H4 (cell line): ENCODE measurements at regions not wholly inside any gene's neighbourhood (a gene's known extent, or its start where the extent isn't known, plus 50 kb on each side); places are given as distances from the start of the nearest gene placed in this dataset.
"Not testable (repeated sequence)": the region's sequence is repeated elsewhere in the genome, so short reads cannot be mapped to it uniquely, and the experiment has no call there.

Source experiments
- DNase-seq: peaks from one replicate; pipeline ENCODE4 v3.0.0-alpha.2; 2015; ENCODE audit warnings: low spot score

DNA sequence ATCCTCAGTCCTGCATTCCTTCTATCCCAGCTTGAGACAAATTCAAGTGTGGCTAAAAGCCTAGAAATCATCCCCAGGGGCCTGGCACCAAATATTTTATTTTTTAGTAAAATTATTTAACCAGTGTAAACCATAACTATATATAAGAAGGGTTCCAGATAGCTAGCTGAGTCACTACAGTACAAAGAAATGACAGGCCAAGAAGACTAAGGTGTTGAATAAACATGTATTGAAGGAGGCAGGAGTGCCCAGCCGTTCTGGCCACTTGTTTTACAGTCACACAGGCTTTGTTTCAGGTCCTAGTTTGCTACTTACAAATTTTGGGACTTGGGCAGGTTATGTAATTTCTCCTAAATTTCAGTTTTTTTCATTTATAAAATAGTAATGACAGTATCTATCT lies 225.9 kb upstream of the PITX2 start:
- no peak for DNase-seq

GRCh38 chr4:110849461-110849860 lies 226.6 kb upstream of the PITX2 start:
- peak; percentile 57 for DNase-seq

GRCh38 chr4:110850461-110851442 lies 227.9 kb upstream of the PITX2 start:
- DNase-seq = no peak

DNA sequence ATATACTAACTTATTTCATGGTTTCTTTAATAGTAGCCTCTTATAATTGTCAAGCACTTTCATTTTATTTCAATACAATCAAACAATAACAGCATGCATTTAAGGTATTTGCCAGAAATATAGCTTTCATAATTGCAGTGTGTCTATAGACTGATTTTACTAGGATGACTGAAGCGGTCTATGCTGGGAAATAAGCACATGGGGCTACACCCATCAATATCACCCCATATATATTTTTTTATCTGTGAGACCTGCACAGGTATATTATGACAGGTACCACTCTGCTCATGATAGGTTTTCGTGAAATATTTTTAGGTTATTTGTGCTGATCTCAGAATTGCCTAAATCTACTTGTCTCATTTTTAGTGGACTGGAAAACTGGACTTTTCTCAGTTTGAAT lies 229.1 kb upstream of the PITX2 start:
- DNase-seq = no peak

DNA sequence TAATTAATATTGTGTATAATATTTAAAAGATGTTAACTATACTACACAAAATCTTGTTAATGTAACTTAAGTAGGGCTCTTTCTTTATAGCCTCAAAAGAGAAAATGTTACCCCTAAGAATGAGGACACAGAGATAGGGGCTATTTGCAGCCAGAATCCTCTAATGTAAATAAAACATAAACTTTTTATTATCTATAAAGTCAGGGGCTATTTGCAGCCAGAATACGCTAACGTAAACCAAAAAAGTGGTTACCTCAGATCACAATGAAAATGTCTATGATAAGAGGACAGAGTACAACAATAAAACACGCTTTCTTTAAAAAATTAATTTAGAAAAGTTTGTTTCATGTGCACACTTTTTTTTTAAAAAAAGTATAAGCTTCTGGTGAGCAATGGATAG lies 229.9 kb upstream of the PITX2 start:
- no peak for DNase-seq

DNA sequence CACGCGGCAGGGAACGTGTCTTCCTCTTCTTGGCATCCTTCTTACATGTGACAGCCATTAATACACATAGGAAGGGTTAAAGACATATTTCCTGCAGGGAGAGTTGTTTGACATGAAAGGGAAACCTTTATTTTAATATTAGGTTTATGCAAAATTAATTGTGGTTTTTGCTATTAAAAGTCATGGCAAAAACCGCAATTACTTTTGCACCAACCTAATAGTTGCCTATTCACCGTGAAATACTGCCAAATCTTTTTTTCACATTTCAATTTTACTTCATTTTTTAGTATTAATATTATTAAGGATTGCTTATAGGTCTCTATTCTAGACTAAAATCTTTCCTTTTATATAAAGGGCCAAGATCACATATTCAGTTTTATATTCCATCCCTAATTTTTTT lies 230.4 kb upstream of the PITX2 start:
- no peak for DNase-seq

GRCh38 chr4:110854021-110854678 lies 231.3 kb upstream of the PITX2 start:
- DNase-seq = peak; percentile 95

GRCh38 chr4:110860125-110860524 lies 237.2 kb upstream of the PITX2 start:
- DNase-seq = no peak

- DNase-seq = no peak
Measured at GRCh38 chr4:110860901-110861300, 238.0 kb upstream of the PITX2 start.

- DNase-seq = peak; percentile 49
Measured at GRCh38 chr4:110865611-110866259, 242.9 kb upstream of the PITX2 start.

- no peak for DNase-seq
Measured at GRCh38 chr4:110867251-110867960, 244.5 kb upstream of the PITX2 start.

DNA sequence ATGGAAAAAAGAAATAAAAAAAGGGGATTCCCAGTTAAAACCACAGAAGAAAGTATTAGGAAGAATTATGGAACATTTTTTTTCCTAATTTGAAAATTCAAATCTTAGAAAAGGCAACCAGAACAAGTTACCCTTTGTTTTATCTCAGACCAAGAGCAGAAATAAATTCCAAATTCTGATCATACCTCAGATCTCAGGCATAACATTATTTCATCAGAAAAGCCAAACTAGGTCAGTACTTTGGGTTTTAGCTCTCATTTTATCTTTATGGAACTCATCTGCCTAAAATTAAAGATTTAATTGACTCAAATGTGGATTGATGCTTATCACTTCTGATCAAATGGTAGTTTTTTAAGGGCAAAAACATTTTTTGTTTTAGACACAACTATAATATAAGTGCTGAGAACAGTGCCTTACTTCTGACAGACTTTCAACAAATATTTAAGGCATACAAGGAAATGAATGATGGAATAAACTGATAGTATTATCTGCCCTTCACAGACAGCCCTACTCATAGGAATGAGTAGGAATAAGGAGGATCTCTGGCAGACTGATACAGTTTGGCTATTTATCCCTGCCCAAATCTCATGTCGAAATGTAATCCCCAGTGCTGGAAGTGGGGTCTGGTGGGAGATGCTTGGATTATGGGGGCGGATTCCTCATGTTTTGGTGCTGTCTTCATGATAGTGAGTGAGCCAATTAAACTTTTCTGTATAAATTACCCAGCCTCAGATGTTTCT lies 245.3 kb upstream of the PITX2 start:
- no peak for DNase-seq

DNA sequence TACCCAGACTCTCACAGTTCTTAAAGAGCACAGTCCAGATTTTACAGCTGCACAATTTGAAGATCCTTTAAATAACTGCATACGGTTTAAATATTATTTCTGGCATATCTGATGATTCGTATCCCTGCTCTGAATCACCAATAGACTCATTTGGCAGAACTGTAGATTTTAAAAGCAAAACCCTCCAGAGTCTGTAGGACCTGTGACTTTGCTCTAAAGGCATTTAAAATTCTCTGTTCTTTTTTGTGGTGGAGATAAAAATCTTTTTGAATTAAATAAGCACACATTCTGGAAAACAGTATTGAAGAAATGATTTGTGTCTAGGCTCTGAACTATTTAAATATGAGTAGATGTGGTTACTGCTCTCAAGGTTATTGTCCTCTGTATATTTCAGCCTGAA lies 246.2 kb upstream of the PITX2 start:
- DNase-seq = no peak

DNA sequence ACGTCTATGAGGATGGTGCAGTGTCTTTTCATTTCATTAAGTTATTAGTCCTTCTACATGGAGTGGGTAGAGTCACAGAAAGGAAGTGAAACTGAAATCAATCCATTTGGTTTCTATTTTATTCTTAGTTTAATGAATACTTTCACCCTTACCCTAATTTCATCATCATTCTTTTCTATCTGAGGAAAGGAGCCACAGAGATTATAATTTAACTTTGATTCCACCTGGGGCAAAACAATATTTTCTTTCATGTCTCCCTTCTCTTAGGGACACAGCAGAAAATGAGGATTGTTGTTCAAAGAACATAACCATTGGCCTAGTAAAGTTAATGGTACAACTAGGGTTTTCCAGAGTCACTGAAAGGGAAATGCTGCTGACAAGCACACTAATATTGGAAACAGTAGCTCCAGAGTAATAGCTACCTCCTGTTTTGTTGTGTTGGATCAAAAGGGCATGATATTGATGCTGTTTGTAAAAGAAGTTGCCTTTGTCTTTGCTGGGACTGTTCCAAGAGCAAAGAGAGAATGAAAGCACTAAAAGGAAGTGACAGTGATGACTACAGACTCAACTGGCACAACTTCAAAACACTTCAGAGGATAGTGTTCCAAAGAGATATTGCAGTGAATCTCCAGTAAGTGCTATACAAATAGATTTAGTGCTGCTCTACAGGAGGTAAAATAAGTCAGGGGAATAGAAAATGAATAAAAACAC lies 247.1 kb upstream of the PITX2 start:
- no peak for DNase-seq

DNA sequence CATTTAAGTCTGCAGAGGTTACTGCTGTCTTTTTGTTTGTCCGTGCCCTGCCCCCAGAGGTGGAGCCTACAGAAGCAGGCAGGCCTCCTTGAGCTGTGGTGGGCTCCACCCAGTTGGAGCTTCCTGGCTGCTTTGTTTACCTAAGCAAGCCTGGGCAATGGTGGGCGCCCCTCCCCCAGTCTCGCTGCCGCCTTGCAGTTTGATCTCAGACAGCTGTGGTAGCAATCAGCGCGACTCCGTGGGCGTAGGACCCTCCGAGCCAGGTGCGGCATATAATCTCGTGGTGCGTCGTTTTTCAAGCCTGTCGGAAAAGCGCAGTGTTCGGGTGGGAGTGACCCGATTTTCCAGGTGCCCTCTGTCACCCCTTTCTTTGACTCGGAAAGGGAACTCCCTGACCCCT lies 253.3 kb upstream of the PITX2 start:
- not testable (repeated sequence) for DNase-seq

DNA sequence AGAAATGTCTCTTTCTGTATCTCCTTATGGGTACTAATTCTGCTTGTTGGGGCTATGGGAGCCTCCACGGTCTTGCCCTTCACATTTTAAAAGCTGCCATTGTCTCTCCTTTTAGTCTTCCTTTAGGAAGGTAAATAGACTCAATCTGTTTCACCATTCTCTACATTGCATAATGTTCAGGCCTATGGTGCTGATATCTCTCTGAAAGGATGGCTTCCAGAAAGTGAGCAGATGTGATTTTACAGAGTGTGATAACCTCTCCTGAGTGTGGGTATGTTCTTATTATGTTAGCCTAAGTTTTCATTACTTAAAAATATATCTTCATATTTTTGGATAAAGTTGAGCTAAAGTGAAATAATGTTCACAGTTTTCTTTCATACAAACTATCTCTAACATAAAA lies 254.0 kb upstream of the PITX2 start:
- no peak for DNase-seq

- DNase-seq = no peak
Measured at GRCh38 chr4:110877778-110878370, 255.0 kb upstream of the PITX2 start.

GRCh38 chr4:110878413-110878812 lies 255.5 kb upstream of the PITX2 start:
- no peak for DNase-seq

DNA sequence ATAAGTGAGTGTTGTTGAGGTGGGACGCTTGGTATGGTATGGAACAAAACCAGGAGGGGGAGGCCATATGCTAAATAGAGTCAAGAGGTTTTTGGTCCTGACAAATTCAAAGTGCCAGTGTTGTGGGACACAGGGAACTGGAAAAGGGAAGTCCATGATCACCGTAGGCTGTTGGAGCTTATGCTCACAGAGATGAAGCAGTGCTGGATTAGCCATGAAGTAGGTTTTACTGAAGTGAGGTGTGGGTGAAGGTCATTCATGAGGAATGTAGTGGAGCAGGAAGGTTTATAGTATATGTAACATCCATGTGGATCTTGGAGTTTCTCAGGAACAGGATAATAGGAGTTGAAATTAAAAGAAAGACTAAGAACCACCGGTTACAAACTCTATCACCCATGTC lies 256.1 kb upstream of the PITX2 start:
- DNase-seq = no peak

- no peak for DNase-seq
Measured at GRCh38 chr4:110886270-110886669, 263.4 kb upstream of the PITX2 start.
